Stomach (tissue), 8 donors: ENCODE measurements at regions not wholly inside any gene's neighbourhood (a gene's known extent, or its start where the extent isn't known, plus 50 kb on each side); places are given as distances from the start of the nearest gene placed in this dataset.

Source experiments
- DNase-seq, 2 donors: peaks; one replicate each; pipeline versions ENCODE4 v3.0.0 to v3.0.0-alpha.2; 2013 to 2019
- H3K27ac ChIP-seq, 5 donors: fragments of 200-600 bp in 4 of 5; sonication (generic) in 4 of 5; one replicate each; pipeline ENCODE4 v1.5.1; 2013 to 2019; ENCODE audit warnings: mild to moderate bottlenecking in 1 of 5, moderate library complexity in 1 of 5
- H3K27me3 ChIP-seq, 3 donors: fragments of 200-600 bp; sonication (generic); one replicate each; pipeline ENCODE4 v1.5.1; 2017 to 2019; ENCODE audit warnings: mixed run types in 1 of 3
- H3K36me3 ChIP-seq, 4 donors: fragments of 200-600 bp; sonication (generic); 1 replicate in 3 of 4; 2 replicates in 1 of 4; pipeline ENCODE4 v1.5.1; 2016 to 2019
- H3K4me1 ChIP-seq, 4 donors: fragments of 200-600 bp; sonication (generic); one replicate each; pipeline ENCODE4 v1.5.1; 2016 to 2019
- H3K4me3 ChIP-seq, 4 donors: fragments of 200-600 bp; sonication (generic) in 3 of 4; one replicate each; pipeline ENCODE4 v1.5.1; 2016 to 2019; ENCODE audit warnings: mild to moderate bottlenecking in 1 of 4
- H3K9me3 ChIP-seq, 4 donors: fragments of 200-600 bp; sonication (generic); one replicate each; pipeline ENCODE4 v1.5.1; 2016 to 2019
- CTCF ChIP-seq, 7 experiments: fragments of 450-650 bp in 4 of 7; fragments of 200-600 bp in 3 of 7; sonication (generic) in 3 of 7; IDR thresholded peaks; one replicate each; pipeline ENCODE4 v1.5.1; 2016 to 2019; ENCODE audit warnings: antibody characterized with exemption in 7 of 7, control low read depth in 2 of 7, mild to moderate bottlenecking in 1 of 7
- EP300 ChIP-seq: sonication (generic); formaldehyde crosslinking; IDR thresholded peaks from one replicate; pipeline ENCODE4 v1.6.1; 2017; ENCODE audit warnings: antibody characterized with exemption
- POLR2A ChIP-seq, 4 donors: fragments of 450-650 bp; IDR thresholded peaks; one replicate each; pipeline ENCODE4 v1.6.1; 2016; ENCODE audit warnings: antibody characterized with exemption in 4 of 4, control low read depth in 2 of 4, mild to moderate bottlenecking in 1 of 4, moderate library complexity in 1 of 4
- POLR2AphosphoS5 ChIP-seq, 3 donors: sonication (generic); formaldehyde crosslinking; IDR thresholded peaks; one replicate each; pipeline ENCODE4 v1.6.1; 2016; ENCODE audit warnings: antibody characterized with exemption in 3 of 3
- WGBS, 5 donors: extraction: QIAGEN DNeasy Blood & Tissue Kit in 3 of 5; methylation state at CpG; one replicate each; pipeline versions ENCODE4 v1.1.5 to v1.1.7; 2013 to 2018; 5-methylcytosine and 5-hydroxymethylcytosine counted together
- intact Hi-C: fragments of 100-400 bp; cut with DNase I; formaldehyde crosslinking; loops from one replicate; pipeline ENCODE4 v1.15.1; 2023; ENCODE audit warnings: low total_unique reads
- donor health status: healthy with polysubstance abuse.
- donor health status: Bipolar disorder and iron deficiency.
- donor health status: healthy.

GRCh38 chr7:133197972-133198544 is 54.8 kb upstream of the EXOC4 start:
- Histone ChIP-seq H3K9me3 (no peaks in the 10 kb centered on the region), H3K27ac (no peak overlapping the region), H3K27me3 (no peaks in the 10 kb centered on the region), H3K4me1 (peaks cover 0 to 6% (median 2%) of the 10 kb centered on the region in 4 donors), H3K4me3 (no peak overlapping the region), H3K36me3 (no peaks in the 10 kb centered on the region)
- TF ChIP-seq POLR2A (IDR thresholded peaks at IDR 0.05) = no peak
- no peak for TF ChIP-seq POLR2AphosphoS5 (IDR thresholded peaks at IDR 0.05)
- TF ChIP-seq CTCF (IDR thresholded peaks at IDR 0.05) = no peak
- no peak for TF ChIP-seq EP300
- intact Hi-C loops = no loop called here
- WGBS, 5 donors = 14 to 41% (median 25%) methylated on average over 4 of the region's 4 CpGs
- no peak for DNase-seq

GRCh38 chr7:133199831-133200230 is 53.0 kb upstream of the EXOC4 start:
- Histone ChIP-seq H3K27me3 (no peaks in the 10 kb centered on the region), H3K9me3 (no peaks in the 10 kb centered on the region), H3K4me3 (no peak overlapping the region), H3K36me3 (no peaks in the 10 kb centered on the region), H3K27ac (no peak overlapping the region), H3K4me1 (peaks cover 0 to 6% (median 2%) of the 10 kb centered on the region in 4 donors)
- TF ChIP-seq EP300 (no peak), POLR2AphosphoS5 (IDR thresholded peaks at IDR 0.05) (no peak), CTCF (IDR thresholded peaks at IDR 0.05) (no peak), POLR2A (IDR thresholded peaks at IDR 0.05) (no peak)
- intact Hi-C loops = no loop called here
- DNase-seq = no peak
- WGBS, 5 donors = 92 to 98% (median 95%) methylated on average over 2 of the region's 2 CpGs

GRCh38 chr7:133201470-133201869 is 51.4 kb upstream of the EXOC4 start:
- intact Hi-C loops = no loop called here
- TF ChIP-seq CTCF (IDR thresholded peaks at IDR 0.05) = no peak
- no peak for TF ChIP-seq EP300
- TF ChIP-seq POLR2A (IDR thresholded peaks at IDR 0.05) = no peak
- TF ChIP-seq POLR2AphosphoS5 (IDR thresholded peaks at IDR 0.05) = no peak
- Histone ChIP-seq H3K27ac (no peak overlapping the region), H3K4me3 (no peak overlapping the region), H3K9me3 (no peaks in the 10 kb centered on the region), H3K36me3 (no peaks in the 10 kb centered on the region), H3K4me1 (peaks cover 0 to 6% (median 2%) of the 10 kb centered on the region in 4 donors), H3K27me3 (no peaks in the 10 kb centered on the region)
- no peak for DNase-seq
- 91 to 100% (median 95%) methylated on average over 1 of the region's 1 CpG for WGBS, 5 donors

- H3K4me1 ChIP-seq = peaks cover 0 to 5% (median under 1%) of the 10 kb centered on the region in 4 donors
- 89 to 95% (median 91%) methylated on average over 1 of the region's 1 CpG for WGBS, 5 donors
- intact Hi-C loops = no loop called here
- H3K9me3 ChIP-seq = no peaks in the 10 kb centered on the region
- H3K36me3 ChIP-seq = no peaks in the 10 kb centered on the region
- DNase-seq = no peak
- TF ChIP-seq POLR2A (IDR thresholded peaks at IDR 0.05) (no peak), EP300 (no peak), POLR2AphosphoS5 (IDR thresholded peaks at IDR 0.05) (no peak), CTCF (IDR thresholded peaks at IDR 0.05) (no peak)
- no peak overlapping the region for H3K27ac ChIP-seq
- H3K4me3 ChIP-seq = no peak overlapping the region
- no peaks in the 10 kb centered on the region for H3K27me3 ChIP-seq
Measured at GRCh38 chr7:133202942-133203341, 49.9 kb upstream of the EXOC4 start.
